ENCODE measurements at regions not wholly inside any gene's neighbourhood (a gene's known extent, or its start where the extent isn't known, plus 50 kb on each side); places are given as distances from the start of the nearest gene placed in this dataset.

GRCh38 chr11:109791337-109791736 is 301.9 kb upstream of the ZC3H12C start:
- TF ChIP-seq CTCF (IDR thresholded peaks at IDR 0.05): no peak
- TF ChIP-seq SIN3A (IDR thresholded peaks at IDR 0.05; ENCODE audit: borderline replicate concordance, insufficient read depth, low read depth, low read length): no peak
- TF ChIP-seq REST (IDR thresholded peaks at IDR 0.05; ENCODE audit: insufficient read depth in 1 of 2, low read depth in 2 of 2, low read length in 1 of 2): no peak

Measured in Panc1 (cell line).